Panc1 (cell line): ENCODE measurements at regions not wholly inside any gene's neighbourhood (a gene's known extent, or its start where the extent isn't known, plus 50 kb on each side); places are given as distances from the start of the nearest gene placed in this dataset.

Experiments
- ATAC-seq: fragments of 200-7000 bp; cut with Tn5 transposase; 2 replicates; pipeline ENCODE4 v1.9.1; 2020; ENCODE audit warnings: mild to moderate bottlenecking, moderate library complexity
- BruUV-seq: library from RNA; stranded (reverse); fragments of 400-500 nt; replicated peaks from 2 replicates; lab custom pipeline; 2021; lab: Mats Ljungman, UMichigan
- CTCF ChIA-PET: fragments of 300-600 bp; sonication (Branson Sonifier 250); formaldehyde crosslinking; loops from one replicate; lab custom pipeline; 2022; ENCODE audit warnings: antibody characterized with exemption; lab: Charles Lee
- POLR2A ChIA-PET: fragments of 300-600 bp; sonication (Branson Sonifier 250); formaldehyde crosslinking; loops from one replicate; lab custom pipeline; 2022; ENCODE audit warnings: antibody characterized with exemption; lab: Charles Lee
- DNase-seq: peaks from one replicate; pipeline ENCODE4 v3.0.0-alpha.2; 2010; ENCODE audit warnings: low read depth, low spot score
- H3K27ac ChIP-seq: 2 replicates; pipeline ENCODE4 v1.5.1; 2011; ENCODE audit warnings: mild to moderate bottlenecking, low read length, inconsistent platforms
- H3K27me3 ChIP-seq: fragments of 200-500 bp; sonication (Bioruptor generic); 2 replicates; pipeline ENCODE4 v1.6.0; 2014; ENCODE audit warnings: low read length, inconsistent platforms; ENCODE audit not compliant: control insufficient read depth, insufficient read depth
- H3K36me3 ChIP-seq: fragments of 200-500 bp; sonication (Bioruptor generic); 2 replicates; pipeline ENCODE4 v1.5.1; 2014; ENCODE audit warnings: inconsistent platforms, mild to moderate bottlenecking, low read length, moderate library complexity; ENCODE audit not compliant: control insufficient read depth, insufficient read depth
- H3K4me1 ChIP-seq: 2 replicates; pipeline ENCODE4 v1.5.1; 2011; ENCODE audit warnings: inconsistent platforms, mild to moderate bottlenecking, low read length, moderate library complexity; ENCODE audit not compliant: control insufficient read depth, insufficient read depth
- H3K4me3 ChIP-seq, 2 experiments: 2 replicates each; pipeline ENCODE4 v1.5.1; 2011 to 2012; ENCODE audit warnings: low read depth in 2 of 2, low read length in 2 of 2, mild to moderate bottlenecking in 2 of 2, inconsistent platforms in 1 of 2, moderate library complexity in 1 of 2
- H3K9me3 ChIP-seq: fragments of 200-500 bp; sonication (Bioruptor generic); 2 replicates; pipeline ENCODE4 v1.5.1; 2014; ENCODE audit warnings: low read depth, mild to moderate bottlenecking, inconsistent platforms, low read length, moderate library complexity; ENCODE audit not compliant: control insufficient read depth, insufficient read depth
- CTCF ChIP-seq: fragments of 450-650 bp; IDR thresholded peaks from 2 replicates; pipeline ENCODE4 v1.5.1; 2017; ENCODE audit warnings: mild to moderate bottlenecking
- POLR2AphosphoS5 ChIP-seq: IDR thresholded peaks from 2 replicates; pipeline ENCODE4 v1.6.1; 2012; ENCODE audit warnings: mild to moderate bottlenecking, low read depth, low read length, moderate library complexity
- REST ChIP-seq, 2 experiments: IDR thresholded peaks; 2 replicates each; pipeline ENCODE4 v1.6.1; 2011 to 2012; ENCODE audit warnings: low read depth in 2 of 2, control low read depth in 1 of 2, low read length in 1 of 2, mild to moderate bottlenecking in 1 of 2, moderate library complexity in 1 of 2; ENCODE audit not compliant: insufficient read depth in 1 of 2
- SIN3A ChIP-seq: IDR thresholded peaks from 2 replicates; pipeline ENCODE4 v1.6.1; 2012; ENCODE audit warnings: low read depth, mild to moderate bottlenecking, low read length, moderate library complexity, borderline replicate concordance; ENCODE audit not compliant: insufficient read depth
- TCF7L2 ChIP-seq: IDR thresholded peaks from 2 replicates; pipeline ENCODE4 v1.6.1; 2011; ENCODE audit warnings: mild to moderate bottlenecking, low read depth, low read length, inconsistent platforms
- in situ Hi-C: cut with HindIII; loops from 2 replicates; pipeline ENCODE4 v1.10.0; 2016; ENCODE audit warnings: low sequenced_read_pairs, low pct_unique_long_range_greater_than_20kb
- intact Hi-C: fragments of 100-400 bp; cut with micrococcal nuclease; formaldehyde crosslinking; loops from one replicate; pipeline ENCODE4 v1.10.0; 2022; ENCODE audit not compliant: unreplicated experiment

DNA sequence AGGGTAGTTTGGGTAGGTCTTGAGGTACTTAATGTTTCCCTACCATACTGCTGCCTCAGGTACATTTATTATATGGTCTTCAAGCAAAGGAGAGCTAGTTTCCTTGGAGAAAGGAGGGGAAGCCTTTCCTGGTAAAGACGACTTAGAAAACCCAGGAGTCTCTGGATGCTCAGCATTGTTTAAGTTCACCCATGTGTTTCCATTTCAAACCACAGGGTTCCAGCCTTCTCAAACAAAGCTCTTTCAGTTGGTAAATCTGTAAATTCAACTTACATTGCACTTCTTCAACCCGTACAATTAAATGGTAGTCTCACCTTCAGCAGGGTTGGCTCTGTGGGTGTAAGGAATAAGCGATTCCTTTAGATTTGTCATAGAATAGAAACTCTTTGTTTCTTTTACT is 111.9 kb upstream of the UNC5C start:
- intact Hi-C loops = no loop called here
- no peaks in the 10 kb centered on the region for H3K4me1 ChIP-seq
- ATAC-seq = no peak

GRCh38 chr4:95651891-95652290 is 103.1 kb upstream of the UNC5C start:
- no peak overlapping the region for H3K27ac ChIP-seq
- H3K36me3 ChIP-seq = no peaks in the 10 kb centered on the region
- no TSS peak for BruUV-seq

More for the DNA sequence above, 111.9 kb upstream of the UNC5C start:
- H3K9me3 ChIP-seq = no peaks in the 10 kb centered on the region
- TF ChIP-seq POLR2AphosphoS5 (no peak), CTCF (no peak), TCF7L2 (no peak), SIN3A (no peak), REST (IDR thresholded peaks at IDR 0.05; ENCODE audit: insufficient read depth in 1 of 2, low read depth in 2 of 2, low read length in 1 of 2) (no peak)
- H3K27me3 ChIP-seq = no peaks in the 10 kb centered on the region
- no peak for DNase-seq
- H3K27ac ChIP-seq = no peak overlapping the region
- no peaks in the 10 kb centered on the region for H3K36me3 ChIP-seq
- ChIA-PET CTCF (no interaction called here), POLR2A (no interaction called here)
- BruUV-seq = no TSS peak
- no peak overlapping the region for H3K4me3 ChIP-seq
- in situ Hi-C loops = no loop called here

More at GRCh38 chr4:95651891-95652290, 103.1 kb upstream of the UNC5C start:
- POLR2A ChIA-PET = no interaction called here
- no peak for DNase-seq
- intact Hi-C loops (no loop called here), in situ Hi-C loops (no loop called here)
- no peaks in the 10 kb centered on the region for H3K27me3 ChIP-seq
- no peak for ATAC-seq
- CTCF ChIA-PET = no interaction called here
- TF ChIP-seq SIN3A (no peak), CTCF (no peak), REST (IDR thresholded peaks at IDR 0.05; ENCODE audit: insufficient read depth in 1 of 2, low read depth in 2 of 2, low read length in 1 of 2) (no peak), POLR2AphosphoS5 (no peak), TCF7L2 (no peak)
- no peak overlapping the region for H3K4me3 ChIP-seq
- no peaks in the 10 kb centered on the region for H3K9me3 ChIP-seq
- no peaks in the 10 kb centered on the region for H3K4me1 ChIP-seq
